NCI-H2171 treated with DMSO at 0.1 percent for 48 hours (cell line): ENCODE measurements at regions not wholly inside any gene's neighbourhood (a gene's known extent, or its start where the extent isn't known, plus 50 kb on each side); places are given as distances from the start of the nearest gene placed in this dataset.
"Not testable (repeated sequence)": the region's sequence is repeated elsewhere in the genome, so short reads cannot be mapped to it uniquely, and the experiment has no call there.

Source experiments
- DNase-seq: peaks from one replicate; lab custom pipeline; 2025; lab: John Stamatoyannopoulos, UW

DNA sequence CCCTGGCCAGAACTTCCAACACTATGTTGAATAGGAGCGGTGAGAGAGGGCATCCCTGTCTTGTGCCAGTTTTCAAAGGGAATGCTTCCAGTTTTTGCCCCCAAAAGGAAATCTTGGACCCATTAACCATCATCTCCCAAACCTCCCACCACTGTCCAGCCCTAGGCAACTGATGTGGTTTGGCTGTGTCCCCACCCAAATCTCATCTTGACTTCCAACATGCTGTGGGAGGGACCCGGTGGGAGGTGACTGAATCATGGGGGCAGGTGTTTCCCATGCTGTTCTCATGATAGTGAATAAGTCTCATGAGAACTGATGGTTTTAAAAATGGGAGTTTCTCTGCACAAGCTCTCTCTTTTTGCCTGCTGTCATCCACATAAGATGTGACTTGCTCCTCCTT lies 119.1 kb upstream of the RMDN2 start:
- DNase-seq = not testable (repeated sequence)

DNA sequence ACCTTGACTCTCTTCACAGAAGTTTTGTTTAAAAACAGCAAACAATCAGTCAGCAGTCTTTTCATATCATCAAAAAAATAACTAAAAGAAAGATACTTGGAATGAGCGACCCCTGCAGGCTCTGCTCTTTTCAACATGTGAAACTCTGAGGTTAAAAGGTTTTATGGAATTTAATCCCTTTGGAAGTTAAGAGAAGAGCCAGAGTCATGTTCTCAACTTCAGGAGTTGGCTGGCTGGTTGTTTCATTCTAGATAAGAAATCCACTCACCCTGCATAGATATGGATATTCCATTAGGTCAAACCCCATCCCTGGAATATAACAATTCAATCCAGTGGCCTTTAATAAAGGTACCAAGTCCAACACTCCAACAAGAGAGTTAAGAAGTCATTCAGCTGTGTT lies 115.6 kb upstream of the RMDN2 start:
- no peak for DNase-seq

DNA sequence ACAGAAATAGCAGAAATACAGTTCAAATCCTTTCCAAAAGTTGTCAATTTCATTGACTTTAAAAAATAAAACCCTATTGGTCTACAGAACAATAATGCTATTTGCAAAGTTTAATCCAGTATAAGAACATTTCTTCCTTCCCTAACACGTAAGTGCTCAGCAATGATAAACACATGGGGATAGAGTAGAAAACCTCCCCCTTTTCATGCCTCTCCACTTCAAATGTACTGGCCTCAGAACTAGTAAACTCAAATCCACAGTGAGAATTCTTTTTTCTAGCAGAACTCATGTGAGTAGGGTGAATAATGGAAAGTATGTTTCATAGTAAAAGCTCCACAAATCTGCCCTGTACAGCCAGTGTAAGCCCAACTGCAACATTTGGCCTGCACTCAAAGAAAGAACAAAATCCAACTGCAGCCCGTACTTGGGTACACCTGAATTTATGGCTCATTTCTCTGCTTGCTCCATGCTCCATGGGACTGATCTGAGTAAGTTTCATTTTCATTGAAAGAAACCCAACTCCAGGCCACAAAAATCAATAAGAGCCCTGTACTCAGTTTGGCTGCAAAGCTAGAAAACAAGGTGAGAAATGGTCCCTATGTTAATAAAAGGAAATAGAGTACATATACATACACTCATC lies 115.0 kb upstream of the RMDN2 start:
- DNase-seq = no peak

DNA sequence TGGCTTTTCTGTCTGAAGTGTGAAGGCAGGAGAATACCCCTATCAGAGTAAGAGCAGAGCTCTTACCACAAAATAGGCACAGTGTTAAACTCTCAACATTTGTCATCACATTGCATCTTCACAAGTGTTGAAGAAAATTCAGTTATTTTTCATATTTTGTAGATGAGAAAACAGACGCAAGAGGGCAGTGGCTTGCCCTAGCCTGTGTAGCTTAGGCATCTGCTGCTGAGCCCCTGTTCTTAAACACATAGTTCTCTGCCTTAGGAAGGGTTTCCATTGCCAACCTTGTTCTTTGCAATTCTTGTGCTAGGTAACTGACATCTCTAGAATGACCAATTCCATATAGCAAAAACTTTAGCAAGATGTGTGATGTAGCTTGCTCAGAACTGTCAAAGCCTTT lies 112.7 kb upstream of the RMDN2 start:
- no peak for DNase-seq

DNA sequence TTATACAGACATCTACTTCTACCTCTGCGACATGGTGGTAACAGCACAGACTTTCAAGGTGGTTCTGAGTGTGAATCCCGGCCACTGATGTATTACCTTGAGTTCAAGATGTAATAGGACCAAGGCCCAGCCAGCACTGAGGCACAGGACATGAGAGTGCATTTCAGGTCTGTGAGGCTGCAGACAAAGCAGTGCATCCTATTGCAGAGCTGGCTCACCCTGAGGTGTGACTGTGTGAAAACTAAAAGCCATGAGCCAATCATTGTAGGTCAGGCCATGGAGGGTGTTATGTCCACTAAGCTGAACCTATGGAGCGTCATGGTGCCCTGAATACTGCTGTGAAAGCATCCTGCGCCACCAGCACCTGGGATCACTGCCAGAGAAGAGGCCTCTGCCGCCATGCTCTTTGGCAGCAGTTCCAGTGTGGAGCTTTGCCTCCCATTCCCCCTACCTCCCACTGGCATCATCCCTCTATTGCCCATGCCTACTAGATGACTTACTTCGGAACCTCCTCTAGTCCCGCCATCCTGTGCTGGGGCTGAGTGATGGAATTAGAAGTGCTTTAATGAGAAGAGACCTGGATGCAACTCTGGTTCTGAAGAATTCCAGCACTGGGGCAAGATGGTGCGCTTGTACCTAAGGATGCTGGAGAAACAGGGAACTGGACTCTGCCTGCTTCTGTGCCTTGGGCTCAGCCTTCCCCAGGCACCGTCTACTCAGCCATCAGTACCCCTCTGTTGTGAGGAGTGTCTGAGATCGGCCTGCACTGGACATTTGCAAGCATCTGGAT lies 112.0 kb upstream of the RMDN2 start:
- DNase-seq = no peak

DNA sequence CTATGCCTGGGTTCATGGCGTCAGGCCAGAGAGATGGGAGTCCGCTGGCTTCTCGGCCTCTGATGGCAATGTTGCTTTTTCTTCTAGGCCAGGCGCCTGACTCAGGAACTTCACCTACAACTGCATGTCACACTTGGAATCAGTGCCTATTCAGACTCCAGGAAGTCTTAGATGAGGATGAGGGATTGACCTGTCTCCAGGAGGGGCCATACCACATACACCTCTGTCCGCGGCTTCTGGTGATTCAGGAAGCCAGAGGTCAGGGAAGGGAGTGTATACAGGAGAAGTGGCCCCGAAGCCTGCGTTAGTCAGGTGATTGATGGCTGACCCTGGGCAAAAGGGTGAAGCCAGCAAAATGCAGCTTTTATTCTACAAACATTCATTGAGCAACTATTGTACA lies 109.1 kb upstream of the RMDN2 start:
- no peak for DNase-seq

DNA sequence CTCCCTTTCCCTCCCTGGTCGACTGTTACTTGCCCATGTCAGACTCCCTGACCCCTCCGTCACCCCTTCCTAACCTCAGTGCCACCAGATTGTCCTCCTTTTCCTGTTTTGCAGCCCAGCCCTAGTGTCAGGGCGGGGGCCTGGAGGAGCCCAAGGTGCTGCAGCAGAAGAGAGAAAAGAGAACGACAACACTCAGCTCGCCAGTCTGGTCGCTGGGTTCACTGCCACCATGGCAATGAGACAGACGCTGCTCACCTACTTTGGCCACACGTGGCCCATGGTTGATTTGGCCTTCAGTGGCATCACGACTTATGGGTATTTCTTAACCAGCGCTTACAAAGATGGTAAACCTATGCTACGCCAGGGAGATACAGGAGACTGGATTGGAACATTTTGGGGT lies 108.4 kb upstream of the RMDN2 start:
- DNase-seq = no peak

DNA sequence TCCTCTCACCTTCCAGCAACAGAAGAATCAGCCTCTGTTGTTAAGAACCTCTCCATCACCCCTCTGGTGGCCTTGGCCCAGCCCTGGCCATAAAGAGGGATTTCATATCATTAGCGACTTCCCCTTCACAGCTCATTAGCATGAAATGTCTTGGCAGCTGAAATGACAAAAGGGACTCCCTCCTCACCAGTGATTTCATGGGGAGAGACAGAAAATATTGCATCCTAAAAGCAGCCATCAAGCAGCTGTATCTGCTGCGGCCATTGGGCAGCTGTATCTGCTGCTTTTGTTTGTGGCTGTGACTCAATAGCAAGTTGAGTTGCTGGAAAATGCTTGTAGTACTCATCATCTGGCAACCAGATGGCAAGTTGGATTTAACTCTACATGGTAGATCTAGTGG lies 105.9 kb upstream of the RMDN2 start:
- DNase-seq = no peak

DNA sequence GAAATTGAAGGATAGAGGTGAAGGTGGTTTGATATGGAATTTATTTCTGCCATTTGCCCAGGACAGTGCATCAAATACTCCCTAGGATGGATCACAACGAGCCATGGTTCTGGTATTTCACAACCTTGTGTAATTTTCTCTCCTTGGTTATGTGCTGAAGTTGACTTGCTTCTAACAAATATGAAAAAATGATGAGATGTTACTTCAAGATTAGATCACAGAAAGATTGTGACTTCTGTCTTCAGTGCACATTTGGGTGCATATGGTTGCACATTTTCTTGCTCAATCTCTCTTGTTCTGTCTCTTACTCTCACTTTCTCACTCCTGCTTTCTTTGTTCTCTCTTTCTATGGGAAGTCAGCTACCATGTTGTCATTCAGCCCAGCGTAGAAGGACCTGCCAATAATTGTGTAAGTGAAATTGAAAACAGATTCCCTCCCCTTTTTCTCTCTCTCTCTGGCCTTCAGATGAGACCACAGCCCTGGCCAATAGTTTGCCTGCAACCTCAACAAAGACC lies 104.6 kb upstream of the RMDN2 start:
- no peak for DNase-seq

DNA sequence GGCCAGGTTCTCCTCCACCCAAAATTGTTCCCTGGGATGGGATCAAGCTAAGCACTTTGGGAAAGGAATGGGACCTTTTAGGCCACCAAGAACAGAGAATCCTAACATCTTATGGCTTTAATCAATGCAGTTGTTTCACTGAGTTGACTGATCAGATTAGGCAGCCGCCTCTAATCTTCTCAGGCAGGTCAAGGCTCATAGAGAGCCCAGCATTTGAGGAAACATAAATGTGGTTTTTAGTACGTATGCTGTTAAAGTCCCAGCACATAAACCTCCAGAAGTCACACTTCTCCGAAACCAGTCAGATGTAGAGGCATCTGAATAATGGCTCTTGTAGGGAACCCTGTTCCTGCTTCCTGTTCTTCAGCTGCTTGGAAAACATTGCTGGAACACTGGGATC lies 99.5 kb upstream of the RMDN2 start:
- no peak for DNase-seq

DNA sequence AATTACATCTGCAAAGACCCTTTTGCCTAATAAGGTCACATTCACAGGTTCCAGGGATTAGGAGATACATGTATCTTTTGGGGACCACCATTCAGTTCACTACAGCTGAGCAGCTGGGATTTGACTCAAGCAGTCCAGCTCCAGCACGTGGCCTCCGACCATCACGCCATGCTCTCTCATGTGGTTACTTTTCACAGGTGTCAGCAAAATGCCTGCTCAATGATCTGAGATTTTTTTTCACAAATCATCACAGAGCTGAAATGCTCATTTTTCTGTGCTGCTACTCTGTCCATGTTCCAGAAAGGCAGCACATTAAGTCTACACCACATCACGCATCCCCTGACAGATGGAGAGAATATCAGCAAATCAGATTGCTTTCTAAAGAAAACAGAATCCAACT lies 98.5 kb upstream of the RMDN2 start:
- no peak for DNase-seq

DNA sequence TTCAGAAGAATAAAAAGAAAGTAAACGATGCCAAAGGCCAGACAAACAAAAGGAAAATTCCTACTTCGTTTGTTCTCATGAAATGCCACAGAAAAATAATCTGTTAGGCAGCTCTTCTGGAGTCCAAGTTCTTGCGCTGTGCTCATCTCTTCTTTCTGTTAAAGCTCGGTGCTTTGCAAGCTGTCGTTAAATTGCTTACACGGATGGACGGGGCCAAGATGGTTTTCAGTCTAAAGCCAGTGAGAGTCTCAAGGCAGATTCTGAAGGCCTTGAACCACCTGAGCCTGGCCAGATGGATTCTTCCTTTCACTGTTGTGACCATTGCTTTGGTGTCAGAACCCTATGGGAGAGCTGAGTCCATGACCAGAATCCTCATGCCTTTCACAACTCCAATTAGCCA lies 97.6 kb upstream of the RMDN2 start:
- DNase-seq = no peak

DNA sequence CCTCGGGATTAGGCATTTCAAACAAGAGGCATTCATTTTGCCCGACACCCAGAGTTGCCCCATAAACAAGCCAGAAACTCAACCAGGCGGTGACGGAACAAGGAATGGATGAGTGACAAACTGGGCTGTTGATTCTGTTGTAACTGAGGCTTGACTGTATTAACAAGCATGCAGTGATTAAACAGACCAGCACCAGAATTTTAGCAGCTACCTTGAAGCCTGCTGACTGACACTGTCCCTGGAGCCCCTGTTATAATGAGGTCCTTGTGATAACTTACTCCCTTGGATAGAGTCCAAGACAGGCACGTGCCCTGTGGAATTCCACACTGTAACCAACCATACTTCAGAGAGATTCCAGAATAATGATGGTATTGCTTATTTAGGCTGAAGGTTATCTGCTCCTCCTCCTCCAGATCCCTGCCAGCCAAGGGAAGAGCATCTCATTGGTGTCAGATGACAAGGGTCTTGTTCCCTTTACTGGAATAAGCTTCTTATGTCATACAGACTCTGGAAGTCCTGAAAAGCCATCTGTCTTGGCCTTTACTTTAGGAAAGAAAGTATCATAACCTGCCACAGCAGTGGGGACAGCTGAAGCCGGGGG lies 97.1 kb upstream of the RMDN2 start:
- peak; percentile 76 for DNase-seq

DNA sequence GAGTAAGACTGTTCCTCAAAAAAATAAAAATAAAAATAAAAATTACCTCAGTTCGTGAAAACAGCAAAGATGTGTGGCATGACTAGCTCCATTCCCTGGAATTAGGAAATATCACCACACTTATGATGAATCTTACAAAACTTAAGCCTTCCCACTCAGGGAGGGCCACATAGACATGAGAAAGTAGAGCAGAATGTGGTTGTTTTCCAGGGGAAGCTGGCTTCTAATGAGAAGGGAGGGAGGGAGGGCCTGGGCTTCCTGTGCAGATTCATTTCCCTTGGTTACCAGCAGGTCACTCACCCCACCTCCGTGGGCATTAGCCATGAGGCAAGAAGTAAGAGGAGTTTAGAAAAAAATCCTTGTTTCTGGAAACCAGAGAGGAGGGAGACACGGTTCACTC lies 95.9 kb upstream of the RMDN2 start:
- DNase-seq = no peak

DNA sequence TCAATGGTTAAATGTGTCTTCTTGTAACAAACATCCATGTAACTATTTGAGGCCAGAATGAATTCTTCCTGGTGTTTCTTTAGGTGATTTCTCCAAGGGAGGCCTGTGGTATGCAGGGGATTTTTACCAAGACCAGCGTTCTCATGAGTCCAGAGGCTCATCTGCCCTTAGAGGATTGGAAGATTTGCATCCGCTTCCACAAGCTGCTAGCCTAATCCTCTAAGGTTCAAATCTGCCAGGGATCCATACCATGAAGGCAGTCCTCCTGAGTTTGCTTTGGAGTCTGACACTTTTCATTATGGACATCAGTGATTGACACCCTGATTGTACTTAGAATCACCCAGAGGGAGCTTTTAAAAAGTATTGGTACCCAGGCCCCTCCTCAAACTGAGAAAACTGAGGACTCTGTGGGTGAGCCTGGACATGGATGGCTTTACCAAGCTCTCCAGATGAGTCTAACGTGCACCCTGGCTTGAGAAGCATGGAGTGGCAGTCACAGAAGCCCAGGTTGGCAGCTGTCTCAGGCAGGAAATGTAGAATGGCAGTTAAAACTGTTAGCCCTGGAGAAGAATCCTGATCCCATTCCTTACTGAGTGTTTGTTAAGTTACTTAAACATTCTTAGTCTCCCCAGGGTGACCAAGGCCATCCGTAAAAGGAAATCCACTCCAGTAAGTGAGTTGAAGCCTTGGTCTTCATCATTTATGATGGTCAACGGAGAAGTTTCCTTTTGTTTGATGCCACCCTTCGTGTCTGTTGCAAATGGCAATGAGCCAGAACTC lies 95.3 kb upstream of the RMDN2 start:
- DNase-seq = no peak

DNA sequence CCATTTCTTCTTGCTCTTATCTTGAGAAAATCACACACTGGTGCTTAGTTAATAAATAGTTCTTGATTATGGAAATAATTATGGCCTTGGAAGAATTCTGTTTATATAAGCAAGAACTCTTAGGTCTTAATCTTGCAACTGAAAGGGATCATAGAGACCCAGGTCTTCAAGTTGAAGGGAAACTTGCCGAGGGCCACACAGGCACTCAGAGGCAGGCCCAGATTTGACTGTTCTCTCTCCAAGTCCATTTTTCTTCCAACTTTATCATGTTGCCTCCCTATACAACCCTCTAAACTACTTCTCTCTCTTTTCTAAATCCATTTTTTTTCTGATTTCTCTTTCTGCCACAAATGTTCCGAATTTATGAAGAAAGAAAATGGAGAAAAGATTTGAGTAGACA lies 94.5 kb upstream of the RMDN2 start:
- no peak for DNase-seq

DNA sequence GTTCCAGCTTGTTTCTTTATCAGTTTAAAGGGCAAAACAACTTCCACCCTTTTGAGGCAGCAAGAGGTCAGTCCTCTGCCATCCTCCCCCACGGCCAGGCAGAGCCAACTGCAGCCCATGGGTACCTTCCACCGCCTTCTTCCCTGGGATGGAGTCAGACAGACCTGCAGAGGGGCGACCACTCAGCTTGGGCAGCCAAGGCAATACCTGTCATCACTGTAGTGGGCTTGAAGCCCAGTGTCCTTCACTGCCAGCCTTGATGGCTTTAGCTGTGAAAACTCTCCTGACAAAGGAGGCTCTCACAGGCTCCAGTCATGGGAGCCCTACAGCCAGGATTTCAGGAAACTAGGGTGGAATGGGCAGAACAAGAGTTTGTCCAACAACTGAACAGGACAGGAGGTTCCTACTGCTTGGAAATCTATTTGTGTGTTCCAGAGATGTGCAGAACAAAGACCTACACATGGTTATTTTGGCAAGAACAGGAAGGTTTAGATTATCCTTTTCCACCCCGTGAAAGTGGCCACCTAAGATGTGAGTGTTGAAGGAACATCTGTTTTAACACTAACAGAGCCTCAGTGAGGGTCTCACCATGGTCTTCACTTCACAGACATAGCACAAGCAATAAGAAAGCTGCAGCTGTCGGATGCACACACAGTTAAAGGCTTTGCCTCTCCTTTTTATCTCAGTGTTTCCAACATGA lies 93.9 kb upstream of the RMDN2 start:
- DNase-seq = no peak

DNA sequence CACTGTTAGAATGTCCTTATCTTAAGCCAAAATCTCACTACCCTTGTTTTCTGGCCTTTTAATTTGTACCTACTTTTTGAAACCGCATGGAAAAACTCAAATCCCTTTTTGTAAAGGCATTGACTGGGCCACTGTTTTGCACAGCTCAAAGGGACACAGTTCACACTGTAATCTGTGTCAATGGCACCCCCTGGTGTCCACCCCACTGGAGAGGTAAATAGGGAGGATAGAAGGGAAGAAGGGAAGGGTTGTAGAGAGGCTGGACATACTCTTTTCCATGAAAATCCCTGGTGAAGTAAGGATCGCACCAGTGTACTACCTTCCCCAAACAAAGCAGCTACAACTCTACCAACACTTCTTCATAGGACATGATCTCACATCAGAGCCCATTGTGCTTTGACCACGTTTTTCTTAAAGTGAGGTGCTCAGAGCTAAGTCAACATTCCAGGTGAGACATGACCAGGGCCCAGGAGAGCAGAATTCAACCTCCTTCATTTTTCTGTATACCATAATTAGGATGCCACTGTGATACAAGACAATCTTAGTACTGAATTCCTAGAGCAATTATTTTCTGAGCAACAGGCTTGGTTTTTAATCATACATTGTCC lies 92.4 kb upstream of the RMDN2 start:
- DNase-seq = peak; percentile 69

DNA sequence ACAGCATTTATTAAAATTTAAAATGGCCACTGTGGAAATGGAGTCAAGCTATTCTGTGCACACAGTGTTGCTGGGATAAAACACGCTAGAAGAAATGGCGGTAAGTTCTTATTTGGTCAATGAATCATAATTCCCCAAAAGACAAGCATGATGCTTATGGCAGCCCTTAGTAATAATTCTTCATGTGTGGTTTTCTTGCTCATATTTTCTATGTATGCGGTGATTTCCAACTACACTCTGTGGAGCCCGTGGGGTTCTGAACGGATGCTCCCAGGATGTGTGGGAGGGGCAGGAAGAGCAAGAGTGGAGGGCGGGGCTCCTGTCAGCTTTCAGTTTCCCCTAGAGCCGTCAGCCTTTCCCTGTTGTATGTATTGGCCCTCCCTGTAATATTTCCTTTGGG lies 91.7 kb upstream of the RMDN2 start:
- no peak for DNase-seq

DNA sequence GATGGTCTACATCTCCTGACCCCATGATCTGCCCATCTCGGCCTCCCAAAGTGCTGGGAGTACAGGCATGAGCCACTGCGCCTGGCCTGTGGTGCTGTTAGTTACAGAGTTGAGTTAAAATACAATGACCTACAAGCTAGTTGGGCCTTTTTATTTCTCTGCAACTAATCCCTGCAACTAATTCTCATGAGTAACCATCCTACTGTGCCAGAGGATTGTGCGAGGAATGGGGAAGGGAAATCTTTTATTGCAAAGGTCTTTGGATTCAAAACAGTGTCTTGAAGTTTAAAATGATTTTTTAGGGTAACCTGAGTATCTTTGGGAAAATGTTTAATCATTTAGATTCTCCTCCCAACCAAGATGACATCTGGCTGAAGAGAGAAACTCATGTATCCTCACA lies 88.8 kb upstream of the RMDN2 start:
- DNase-seq = no peak

DNA sequence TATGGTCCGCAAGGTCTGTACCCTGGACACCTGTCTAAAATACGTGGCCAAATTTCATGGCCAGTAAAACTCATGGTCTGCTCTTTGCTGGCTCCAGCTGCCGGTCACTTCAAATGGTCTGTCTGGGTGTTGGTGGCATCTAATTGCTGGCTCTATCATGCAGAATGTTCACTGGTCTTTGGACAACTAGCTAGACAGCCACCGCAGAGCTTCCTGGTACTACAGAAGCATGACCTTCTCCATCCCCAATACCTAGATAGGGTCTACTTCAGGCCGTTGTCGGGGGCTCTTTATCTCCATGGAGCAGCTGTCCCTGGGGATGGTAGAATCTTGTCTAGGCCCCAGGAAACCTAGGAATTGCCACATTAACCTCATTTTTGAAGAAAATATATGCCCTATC lies 88.4 kb upstream of the RMDN2 start:
- no peak for DNase-seq
